CD4-positive, alpha-beta T cell treated with Interleukin-6 for 4 hours (primary cell): ENCODE measurements at regions not wholly inside any gene's neighbourhood (a gene's known extent, or its start where the extent isn't known, plus 50 kb on each side); places are given as distances from the start of the nearest gene placed in this dataset.

Experiments used
- DNase-seq: peaks from one replicate; pipeline ENCODE4 v3.0.0-alpha.2; 2020; ENCODE audit warnings: mixed read lengths

DNA sequence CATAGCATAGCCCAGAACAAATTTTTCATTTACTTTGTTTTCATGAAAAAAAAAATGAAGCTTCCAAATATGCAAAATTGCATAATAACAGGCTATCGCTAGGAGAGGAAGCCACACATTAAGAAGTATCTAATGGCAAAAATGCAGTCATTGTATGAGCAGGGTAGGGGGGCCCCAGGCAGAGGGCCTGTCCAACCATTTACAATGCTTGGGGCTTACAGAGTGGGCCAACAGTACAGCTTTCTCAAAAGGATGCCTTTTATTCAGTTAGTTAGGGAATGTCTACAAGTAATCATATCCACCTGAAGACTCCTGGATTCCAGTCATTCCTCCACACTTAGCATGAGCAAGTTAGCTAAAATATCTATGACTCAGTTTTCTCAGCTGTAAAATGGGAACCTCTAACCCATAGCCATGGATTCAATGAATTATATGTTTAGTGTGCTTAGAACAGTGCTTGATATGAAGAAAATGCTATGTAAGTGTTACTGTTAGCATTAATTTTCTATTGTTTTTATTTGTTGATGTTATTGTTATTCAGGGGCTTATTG lies 117.7 kb downstream of the GAS1 start:
- no peak for DNase-seq

DNA sequence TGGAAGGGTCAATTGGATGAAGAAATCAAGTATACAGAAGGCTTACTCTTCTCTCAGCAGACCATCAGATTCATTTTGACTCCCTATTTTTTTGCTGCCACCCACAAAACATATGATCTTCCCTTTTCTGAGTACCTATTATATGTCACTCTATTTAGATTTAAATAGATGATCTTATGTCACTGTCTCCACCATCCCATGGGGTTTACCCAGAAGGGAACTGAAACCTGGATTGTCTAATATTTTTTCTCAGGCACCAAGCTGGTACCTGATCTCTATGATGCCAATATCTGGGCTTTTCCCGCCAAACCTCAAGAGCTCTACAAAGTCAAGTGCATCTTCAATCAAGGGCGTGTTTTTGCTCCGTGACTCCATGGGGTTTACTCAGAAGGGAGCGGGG lies 118.7 kb downstream of the GAS1 start:
- DNase-seq, result no peak

DNA sequence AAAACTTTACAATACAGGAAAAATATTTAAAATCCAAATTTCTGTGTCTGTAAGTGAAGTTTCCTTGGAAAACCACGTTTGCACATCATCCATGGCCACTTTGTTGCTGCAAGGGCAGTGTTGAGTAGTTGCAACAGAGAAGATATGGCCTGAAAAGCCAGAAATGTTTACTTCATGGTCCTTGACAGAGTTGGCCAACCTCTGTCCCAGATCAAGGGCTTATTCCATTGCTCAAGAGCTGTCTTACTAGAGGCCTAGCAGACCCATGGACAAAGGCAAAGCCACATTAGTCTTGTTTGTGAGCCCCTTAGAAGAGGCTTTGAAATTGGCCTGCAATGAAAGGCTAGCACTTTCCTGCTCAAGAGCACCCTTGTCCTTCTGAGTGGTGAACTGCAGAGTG lies 119.4 kb downstream of the GAS1 start:
- DNase-seq, result no peak

DNA sequence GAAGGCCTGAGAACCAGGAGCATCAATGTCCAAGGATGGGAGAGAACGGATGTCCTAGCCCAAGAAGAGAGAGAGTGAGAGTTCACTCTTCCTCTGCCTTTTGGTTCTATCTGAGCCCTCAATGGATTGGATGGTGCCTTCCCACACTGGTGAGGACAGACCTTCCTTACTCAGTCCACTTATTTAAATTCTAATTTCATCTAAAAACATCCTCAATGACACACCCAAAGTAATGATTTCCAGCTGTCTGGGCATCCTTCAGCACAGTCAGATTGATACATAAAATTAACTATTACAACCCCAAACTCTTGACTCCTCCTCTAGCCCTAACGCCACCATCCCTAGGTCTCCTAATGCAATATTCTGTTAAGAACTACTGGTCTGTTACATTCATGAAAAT lies 122.0 kb downstream of the GAS1 start:
- DNase-seq, result no peak

DNA sequence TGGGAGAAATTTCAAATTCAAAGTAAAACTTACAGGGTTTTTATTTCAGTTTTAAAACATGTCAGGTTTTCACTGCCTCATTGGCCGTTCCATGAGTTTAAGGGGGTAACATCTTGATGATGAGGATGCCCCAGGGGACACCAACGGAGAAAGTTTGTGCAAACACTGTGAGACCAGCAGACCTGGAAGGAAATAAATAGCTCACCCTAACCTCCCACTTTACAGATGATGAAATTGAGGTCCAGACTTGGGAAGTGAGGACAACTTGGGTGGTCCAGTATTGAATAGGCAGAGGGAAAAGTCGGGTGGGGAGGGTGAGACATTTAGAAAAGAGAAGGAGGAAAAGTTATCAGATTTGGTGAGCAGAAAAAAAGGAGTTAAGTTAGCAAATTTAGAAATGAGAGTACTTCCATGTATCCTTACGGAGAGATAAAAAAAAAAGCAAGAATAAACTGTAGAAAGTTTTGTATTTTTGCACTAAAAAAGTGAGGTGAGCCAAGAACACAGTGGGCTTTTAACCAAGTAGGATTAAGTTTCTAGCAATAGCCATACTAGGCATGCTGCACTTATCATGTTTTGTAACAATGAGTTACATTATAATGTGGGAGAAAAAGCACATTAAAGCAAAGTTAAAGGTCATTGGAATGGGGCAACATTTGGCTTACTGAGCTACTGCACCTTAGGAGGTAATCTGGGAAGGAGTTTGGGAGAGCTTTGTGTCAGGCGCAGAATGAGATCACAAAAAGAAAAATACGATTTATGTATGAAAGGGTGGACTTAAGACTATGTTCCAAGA lies 125.1 kb downstream of the GAS1 start:
- no peak for DNase-seq

DNA sequence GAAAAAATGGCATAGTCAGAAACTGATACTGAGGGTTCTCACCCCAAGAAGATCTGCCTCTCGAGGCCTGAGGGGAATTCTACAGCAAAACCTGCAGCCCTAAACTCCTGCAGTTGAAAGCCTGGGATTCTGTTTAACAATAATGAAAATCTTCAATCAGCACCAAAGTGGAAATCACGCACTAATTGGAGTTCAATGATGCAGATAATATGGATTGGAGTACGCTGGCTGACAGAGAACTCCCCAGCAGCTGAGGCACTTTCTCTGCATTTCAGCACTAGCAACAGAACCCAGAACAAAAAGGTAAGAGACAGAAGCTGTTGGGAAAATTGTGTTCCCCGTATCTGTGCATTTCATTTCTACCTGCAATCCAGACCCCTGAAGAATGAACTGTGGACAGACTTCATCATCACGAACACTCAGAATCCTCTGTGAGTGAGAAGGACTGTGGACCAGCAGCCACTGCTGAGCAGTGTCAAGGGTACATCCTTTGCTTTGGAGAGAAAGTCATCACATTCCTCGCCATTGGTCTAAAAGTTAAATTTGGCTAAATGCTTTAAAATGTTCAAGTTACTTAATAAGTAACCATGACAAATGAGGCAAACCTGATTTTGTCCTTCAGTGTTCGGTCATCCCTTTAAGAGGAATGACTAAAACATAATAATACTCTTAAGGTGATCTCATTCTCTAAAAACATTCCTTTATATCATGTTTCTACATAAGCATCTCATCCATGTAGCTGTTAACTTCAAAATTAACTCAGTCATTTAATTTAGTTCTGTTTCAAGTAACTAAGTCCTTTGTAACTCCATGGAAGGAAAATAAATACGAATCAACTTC lies 126.1 kb downstream of the GAS1 start:
- DNase-seq, result no peak

DNA sequence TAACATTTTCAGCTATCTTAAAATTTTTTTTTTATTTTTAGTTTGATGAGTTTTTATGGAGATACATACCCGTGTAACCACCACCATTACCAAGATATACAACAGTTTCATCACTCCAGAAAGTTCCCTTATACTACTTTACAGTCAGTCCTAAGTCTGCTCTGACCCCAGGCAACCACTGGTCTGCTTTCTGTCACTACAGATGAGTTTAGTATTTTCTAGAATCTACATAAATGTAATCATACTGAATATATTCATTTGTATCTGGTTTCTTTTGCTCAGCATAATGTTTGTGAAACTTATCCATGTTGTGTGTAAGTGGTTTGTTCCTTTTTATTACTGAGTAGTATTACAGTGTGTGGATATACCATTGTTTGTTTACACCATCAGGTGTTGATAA lies 127.8 kb downstream of the GAS1 start:
- no peak for DNase-seq

DNA sequence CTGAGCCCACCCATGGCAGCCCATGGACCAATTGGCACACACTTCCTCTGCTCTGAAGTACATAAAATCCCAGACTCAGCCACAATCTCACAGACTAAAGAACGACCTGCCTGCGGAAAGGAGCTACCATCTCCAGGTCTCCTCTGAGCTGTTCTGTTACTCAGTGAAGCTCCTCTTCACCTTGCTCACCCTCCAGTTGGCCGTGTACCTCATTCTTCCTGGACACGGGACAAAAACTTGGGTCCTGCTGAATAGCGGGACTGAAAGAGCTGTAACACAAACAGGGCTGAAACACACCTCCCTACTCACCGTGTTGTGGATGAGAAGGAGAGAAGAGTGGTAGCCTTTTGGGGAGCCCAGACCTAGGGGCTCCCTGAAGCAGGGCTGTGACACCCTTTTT lies 128.7 kb downstream of the GAS1 start:
- no peak for DNase-seq

DNA sequence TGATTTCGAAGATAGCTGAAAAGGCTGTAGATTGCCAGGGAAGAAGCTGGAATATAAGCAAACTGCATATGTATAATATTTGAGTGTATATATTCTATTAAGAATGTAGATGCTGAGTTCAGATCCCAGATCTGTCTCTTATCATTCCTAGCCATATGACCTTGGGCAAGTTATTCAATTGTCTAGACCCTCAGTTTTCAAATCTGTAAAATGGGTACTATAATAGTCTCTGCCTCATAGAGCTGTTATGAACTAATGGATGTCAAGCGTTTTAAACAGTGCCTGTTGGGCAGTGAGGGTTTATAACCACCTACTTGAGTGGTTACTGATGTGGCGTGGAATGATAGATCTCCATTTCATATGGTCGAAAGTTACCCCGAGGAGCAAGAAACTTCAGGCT lies 130.4 kb downstream of the GAS1 start:
- DNase-seq, result no peak

DNA sequence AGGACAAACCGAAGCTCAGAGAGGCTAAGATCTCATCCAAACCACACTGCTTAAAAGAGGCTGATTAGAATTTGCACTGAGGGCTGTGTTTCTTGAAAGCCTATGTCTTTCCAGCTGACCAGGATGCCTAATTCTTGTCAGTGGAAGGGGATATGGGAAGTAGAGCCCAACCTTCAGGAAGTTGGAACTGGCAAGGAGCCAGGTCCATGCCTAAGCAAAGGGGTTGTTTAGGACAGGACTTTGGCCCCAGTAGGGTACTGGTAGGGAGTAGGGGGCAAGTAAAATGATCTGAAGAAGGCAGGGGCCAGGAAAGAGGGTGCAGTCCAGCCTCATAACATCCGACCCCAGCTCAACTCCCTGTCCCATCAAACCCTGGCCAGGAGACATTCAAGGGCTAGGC lies 130.9 kb downstream of the GAS1 start:
- no peak for DNase-seq

DNA sequence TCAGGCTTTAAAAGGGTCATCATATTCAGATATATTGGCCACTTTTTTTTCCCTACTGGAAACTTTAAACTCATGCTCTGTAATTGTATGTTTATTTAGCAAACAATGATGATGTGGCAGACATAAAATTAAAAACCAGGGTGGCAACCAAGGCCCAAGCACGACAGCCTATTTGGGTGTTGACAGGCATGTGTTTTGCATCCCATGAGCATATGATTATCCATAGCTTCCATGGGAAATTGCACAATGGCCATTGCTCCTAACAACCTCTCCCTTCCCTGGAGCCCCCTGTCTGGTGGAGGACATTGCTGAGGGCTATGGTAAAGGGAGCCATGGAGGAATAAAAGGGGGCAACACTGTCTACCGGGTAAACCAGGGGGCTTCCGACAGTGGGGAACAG lies 134.7 kb downstream of the GAS1 start:
- no peak for DNase-seq

DNA sequence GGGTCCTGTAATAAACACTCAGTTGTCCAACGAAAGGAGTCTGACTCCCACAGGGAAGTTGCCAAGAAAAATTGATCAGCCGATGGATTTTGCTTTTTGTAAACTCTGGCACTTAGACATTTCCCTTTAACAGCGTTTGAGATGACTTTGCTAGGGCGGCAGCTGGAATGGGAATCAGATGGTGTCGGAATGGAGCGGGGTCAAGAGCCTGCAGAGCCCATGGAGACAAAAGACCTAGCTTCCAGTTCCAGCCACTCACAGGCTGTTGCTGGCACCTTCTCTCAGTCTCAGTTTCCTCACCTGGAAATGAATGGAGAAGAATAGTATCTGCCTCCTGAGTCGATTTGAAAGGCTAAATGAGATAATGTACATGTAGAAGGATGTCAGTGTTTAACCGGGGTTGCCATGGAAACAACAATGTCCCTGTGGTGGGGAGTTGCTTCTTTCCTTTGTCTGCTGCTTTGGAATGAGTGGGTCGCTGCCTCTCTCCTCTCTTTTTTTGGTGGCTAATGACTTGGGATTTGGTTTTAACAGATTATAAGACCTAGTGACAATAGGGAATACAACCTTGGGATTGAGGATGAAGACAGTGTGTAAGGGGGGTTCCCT lies 137.4 kb downstream of the GAS1 start:
- DNase-seq, result no peak

DNA sequence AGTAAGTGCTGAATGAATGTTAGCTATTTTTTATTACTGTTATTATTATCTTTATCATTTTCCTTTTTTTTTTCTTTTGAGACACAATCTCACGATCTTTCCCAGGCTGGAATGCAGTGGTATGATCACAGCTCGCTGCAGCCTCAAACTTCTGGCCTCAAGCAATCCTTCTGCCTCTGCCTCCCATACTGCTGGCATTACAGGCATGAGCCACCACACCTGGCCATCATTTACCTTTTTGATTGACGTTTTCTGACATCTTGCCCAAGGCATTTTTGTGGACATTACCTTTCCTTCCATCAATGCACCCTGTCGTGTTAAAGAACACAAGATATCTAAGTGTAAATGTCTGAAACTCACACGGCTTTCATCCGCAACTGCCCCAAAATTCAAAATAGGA lies 138.2 kb downstream of the GAS1 start:
- no peak for DNase-seq

DNA sequence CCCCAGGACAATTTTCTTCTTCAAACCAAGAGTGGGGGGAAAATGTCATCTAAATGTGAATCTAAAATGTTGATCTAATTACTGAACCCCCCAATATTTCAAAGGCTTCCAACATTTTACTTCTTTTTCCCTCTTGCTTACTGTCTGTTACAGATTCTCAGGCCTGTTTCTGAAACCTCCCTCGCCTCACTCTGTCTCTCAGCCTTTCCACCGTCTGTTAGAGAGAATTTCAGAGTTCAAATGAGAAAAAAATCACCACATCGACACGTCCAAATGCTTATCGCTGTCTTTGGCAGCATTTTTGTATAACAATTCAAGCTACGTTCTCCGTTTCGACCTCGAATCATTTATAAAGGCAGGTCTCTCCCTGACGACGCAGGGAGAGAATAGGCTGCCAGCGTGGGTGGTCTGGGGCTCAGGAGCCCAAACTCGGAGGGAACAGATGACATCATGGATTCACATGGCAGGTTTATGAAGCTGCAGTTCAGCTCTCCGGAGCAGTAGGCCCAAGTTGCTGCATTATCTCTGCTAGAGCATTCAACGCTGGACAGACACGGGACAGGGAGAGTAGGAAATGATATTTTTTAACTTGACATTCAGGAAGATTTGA lies 139.8 kb downstream of the GAS1 start:
- no peak for DNase-seq

DNA sequence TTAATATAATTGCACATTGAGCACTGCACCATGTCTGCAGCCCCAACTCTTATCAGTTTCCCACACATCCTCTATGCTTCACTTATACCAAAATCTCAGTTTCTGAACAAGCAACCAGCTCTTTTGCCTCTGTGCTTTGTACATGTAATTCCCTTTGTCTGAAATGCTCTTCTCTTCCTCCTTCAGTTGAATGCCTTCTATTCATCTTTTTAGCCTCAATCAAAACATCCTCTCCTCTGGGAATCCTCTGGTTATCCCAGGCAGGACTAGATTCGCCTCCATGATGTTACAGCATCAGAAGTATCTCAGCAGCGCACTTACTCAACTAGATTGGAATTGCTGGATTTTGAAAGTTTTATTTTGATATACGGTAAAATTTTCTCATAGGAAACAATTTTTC lies 143.3 kb downstream of the GAS1 start:
- DNase-seq, result no peak

DNA sequence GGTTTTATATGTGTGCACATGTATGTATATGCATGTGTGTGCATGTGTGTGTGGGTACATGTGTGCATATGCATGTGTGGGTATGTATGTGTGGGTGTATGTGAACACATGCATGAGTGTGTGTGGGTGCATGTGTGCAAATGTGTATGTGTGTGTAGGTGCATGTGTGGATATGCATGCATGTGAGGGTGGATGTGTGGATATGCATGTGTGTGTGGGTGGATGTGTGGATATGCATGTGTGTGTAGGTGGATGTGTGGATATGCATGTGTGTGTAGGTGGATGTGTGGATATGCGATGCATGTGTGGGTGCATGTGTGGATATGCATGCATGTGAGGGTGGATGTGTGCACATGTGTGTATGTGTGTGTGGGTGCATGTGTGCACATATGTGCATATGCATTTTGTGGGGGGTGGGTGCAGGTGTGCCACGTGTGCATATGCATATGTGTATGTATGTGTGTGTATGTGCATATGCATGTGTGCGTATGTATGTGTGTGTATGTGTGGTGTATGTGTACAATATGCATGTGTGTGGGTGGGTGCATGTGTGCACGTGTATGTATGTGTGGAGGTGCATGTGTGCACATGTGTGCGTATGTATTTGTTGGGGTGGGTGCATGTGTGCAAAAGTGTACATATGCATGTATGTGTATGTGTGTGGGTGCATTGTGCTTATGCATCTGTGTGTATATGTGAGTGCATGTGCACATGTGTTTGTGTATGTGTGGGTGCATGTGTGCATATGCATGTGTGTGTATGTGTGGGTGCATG lies 144.2 kb downstream of the GAS1 start:
- no peak for DNase-seq

DNA sequence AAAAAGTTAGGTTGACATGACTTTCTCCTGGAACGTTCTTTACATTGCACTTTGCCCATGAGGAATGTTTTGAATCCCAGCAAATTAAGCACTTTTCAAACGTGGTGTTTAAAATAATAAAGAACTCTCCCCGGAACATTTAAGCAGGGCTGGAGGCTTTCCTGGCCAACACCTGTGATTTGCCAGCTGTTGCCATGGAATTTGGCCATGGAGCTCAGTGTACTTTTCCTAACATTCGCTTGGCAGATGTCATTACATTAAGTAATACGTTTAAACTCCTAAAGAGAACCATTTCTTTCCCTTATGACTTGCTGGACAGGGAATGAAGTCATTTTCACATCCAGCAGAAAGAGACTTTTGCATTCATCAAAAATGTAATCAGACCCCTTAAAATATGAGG lies 146.1 kb downstream of the GAS1 start:
- no peak for DNase-seq

DNA sequence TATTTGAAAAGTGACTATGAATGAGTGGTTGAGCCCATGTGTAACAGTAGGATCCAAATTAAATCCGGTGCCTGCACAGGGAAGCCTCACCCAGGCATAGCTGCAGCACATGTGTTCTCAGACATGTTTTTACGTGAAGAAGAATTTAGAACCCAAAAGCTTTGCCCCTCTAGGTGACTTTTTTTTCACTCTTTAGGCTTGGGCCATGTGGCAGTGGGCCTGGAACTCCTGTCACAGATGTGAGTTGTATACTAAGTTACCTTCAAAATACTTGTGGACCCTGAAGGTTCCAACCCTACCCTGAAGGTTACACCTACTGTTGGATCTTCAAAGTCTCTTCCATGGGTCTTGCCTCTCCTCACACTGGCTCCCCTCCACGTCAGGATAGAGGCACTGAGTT lies 146.6 kb downstream of the GAS1 start:
- no peak for DNase-seq

DNA sequence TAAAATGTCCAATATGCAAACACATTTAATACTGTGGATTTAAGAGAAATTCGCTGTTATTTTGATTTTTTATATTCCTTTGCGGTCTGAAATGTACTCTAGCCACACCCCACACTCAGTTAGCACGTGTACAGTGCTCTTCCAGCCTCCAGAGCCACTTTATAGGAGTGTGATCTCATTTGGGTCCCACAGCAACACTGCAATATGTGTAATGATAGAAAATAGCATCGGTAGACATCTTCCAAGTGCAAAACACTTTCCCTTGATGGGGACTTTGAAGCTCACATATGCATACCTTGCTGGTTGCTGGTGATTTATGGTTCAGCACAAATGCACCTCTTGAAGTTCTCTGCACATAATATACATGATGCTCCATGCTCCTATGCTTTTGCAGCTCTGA lies 148.3 kb downstream of the GAS1 start:
- no peak for DNase-seq

DNA sequence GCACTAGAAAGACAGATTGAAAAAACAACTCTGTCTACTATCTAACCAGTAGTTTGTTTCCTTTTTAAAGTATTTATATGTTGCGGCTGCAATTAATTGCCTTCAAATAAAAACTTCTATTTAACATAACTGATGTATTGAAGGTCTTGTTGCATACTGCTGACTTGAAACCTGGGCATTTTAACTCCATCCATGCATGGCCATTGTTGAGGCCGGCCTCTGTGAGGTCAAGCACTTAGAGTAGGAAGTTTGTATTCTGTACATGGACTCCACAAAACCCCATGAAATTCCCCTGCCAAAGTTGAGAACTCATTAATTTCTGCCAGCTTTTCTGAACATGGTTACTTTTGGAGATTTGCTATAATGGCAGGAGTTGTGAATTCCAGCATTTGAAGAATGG lies 150.6 kb downstream of the GAS1 start:
- no peak for DNase-seq

DNA sequence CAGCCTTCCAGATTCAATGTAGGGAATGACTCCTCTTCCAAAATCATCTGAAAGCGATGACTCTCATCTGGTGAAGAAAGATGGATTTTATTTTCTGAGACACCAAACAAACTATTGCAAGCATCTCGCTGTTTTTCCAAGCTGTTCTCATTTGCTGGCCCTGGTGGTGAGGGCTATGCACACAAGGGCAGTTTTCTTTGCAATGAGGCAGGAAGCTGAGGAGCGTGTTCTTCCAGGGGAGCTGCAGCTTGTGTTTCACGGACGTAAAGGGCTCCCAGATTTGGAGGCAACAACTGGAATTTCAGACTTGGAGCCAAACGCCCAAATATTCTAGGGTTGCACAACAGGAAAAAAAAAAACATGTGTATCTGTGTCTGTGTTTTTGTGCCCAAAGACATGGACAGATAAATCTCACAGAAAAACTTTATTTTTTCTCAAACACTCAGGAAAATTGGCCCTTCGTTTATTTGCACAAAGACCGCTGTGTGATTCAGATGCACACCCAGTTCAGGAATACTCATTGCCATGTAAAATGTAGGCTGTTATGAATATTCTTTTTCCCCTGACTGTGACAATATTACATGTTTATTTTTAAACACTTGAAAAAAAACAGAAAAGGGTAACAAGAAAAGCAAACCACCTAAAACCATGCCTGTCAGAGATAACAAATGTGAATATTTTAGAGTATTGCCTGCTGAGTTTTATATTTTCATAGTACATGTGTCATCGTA lies 151.3 kb downstream of the GAS1 start:
- no peak for DNase-seq

DNA sequence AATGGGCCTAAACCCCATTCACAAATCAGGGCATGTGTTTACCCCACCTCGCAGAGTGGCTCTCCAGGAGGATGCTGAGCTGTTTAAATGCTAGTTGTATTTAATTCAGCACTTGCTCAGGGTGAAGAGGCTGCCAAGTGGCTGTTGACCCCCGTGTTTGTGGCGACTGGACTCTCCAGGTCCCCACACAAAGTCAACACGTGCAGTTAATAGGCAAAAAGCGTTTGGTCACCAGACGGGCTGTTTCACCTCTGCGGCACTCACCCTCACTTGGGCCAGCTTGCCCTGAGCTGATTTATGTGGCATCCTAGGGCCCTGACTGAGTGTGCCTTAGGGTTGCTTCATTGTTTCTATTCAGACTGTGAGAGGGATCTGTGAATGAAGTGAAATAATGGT lies 152.3 kb downstream of the GAS1 start:
- no peak for DNase-seq
